Panc1 (cell line): ENCODE measurements at regions not wholly inside any gene's neighbourhood (a gene's known extent, or its start where the extent isn't known, plus 50 kb on each side); places are given as distances from the start of the nearest gene placed in this dataset.
"Not testable (repeated sequence)": the region's sequence is repeated elsewhere in the genome, so short reads cannot be mapped to it uniquely, and the experiment has no call there.

Experiments
- ATAC-seq: fragments of 200-7000 bp; cut with Tn5 transposase; 2 replicates; pipeline ENCODE4 v1.9.1; 2020; ENCODE audit warnings: mild to moderate bottlenecking, moderate library complexity
- BruUV-seq: library from RNA; stranded (reverse); fragments of 400-500 nt; replicated peaks from 2 replicates; lab custom pipeline; 2021; lab: Mats Ljungman, UMichigan
- CTCF ChIA-PET: fragments of 300-600 bp; sonication (Branson Sonifier 250); formaldehyde crosslinking; loops from one replicate; lab custom pipeline; 2022; ENCODE audit warnings: antibody characterized with exemption; lab: Charles Lee
- POLR2A ChIA-PET: fragments of 300-600 bp; sonication (Branson Sonifier 250); formaldehyde crosslinking; loops from one replicate; lab custom pipeline; 2022; ENCODE audit warnings: antibody characterized with exemption; lab: Charles Lee
- DNase-seq: peaks from one replicate; pipeline ENCODE4 v3.0.0-alpha.2; 2010; ENCODE audit warnings: low read depth, low spot score
- H3K27ac ChIP-seq: 2 replicates; pipeline ENCODE4 v1.5.1; 2011; ENCODE audit warnings: mild to moderate bottlenecking, low read length, inconsistent platforms
- H3K27me3 ChIP-seq: fragments of 200-500 bp; sonication (Bioruptor generic); 2 replicates; pipeline ENCODE4 v1.6.0; 2014; ENCODE audit warnings: low read length, inconsistent platforms; ENCODE audit not compliant: control insufficient read depth, insufficient read depth
- H3K36me3 ChIP-seq: fragments of 200-500 bp; sonication (Bioruptor generic); 2 replicates; pipeline ENCODE4 v1.5.1; 2014; ENCODE audit warnings: inconsistent platforms, mild to moderate bottlenecking, low read length, moderate library complexity; ENCODE audit not compliant: control insufficient read depth, insufficient read depth
- H3K4me1 ChIP-seq: 2 replicates; pipeline ENCODE4 v1.5.1; 2011; ENCODE audit warnings: inconsistent platforms, mild to moderate bottlenecking, low read length, moderate library complexity; ENCODE audit not compliant: control insufficient read depth, insufficient read depth
- H3K4me3 ChIP-seq, 2 experiments: 2 replicates each; pipeline ENCODE4 v1.5.1; 2011 to 2012; ENCODE audit warnings: low read depth in 2 of 2, low read length in 2 of 2, mild to moderate bottlenecking in 2 of 2, inconsistent platforms in 1 of 2, moderate library complexity in 1 of 2
- H3K9me3 ChIP-seq: fragments of 200-500 bp; sonication (Bioruptor generic); 2 replicates; pipeline ENCODE4 v1.5.1; 2014; ENCODE audit warnings: low read depth, mild to moderate bottlenecking, inconsistent platforms, low read length, moderate library complexity; ENCODE audit not compliant: control insufficient read depth, insufficient read depth
- CTCF ChIP-seq: fragments of 450-650 bp; IDR thresholded peaks from 2 replicates; pipeline ENCODE4 v1.5.1; 2017; ENCODE audit warnings: mild to moderate bottlenecking
- POLR2AphosphoS5 ChIP-seq: IDR thresholded peaks from 2 replicates; pipeline ENCODE4 v1.6.1; 2012; ENCODE audit warnings: mild to moderate bottlenecking, low read depth, low read length, moderate library complexity
- REST ChIP-seq, 2 experiments: IDR thresholded peaks; 2 replicates each; pipeline ENCODE4 v1.6.1; 2011 to 2012; ENCODE audit warnings: low read depth in 2 of 2, control low read depth in 1 of 2, low read length in 1 of 2, mild to moderate bottlenecking in 1 of 2, moderate library complexity in 1 of 2; ENCODE audit not compliant: insufficient read depth in 1 of 2
- SIN3A ChIP-seq: IDR thresholded peaks from 2 replicates; pipeline ENCODE4 v1.6.1; 2012; ENCODE audit warnings: low read depth, mild to moderate bottlenecking, low read length, moderate library complexity, borderline replicate concordance; ENCODE audit not compliant: insufficient read depth
- TCF7L2 ChIP-seq: IDR thresholded peaks from 2 replicates; pipeline ENCODE4 v1.6.1; 2011; ENCODE audit warnings: mild to moderate bottlenecking, low read depth, low read length, inconsistent platforms
- in situ Hi-C: cut with HindIII; loops from 2 replicates; pipeline ENCODE4 v1.10.0; 2016; ENCODE audit warnings: low sequenced_read_pairs, low pct_unique_long_range_greater_than_20kb
- intact Hi-C: fragments of 100-400 bp; cut with micrococcal nuclease; formaldehyde crosslinking; loops from one replicate; pipeline ENCODE4 v1.10.0; 2022; ENCODE audit not compliant: unreplicated experiment

- ATAC-seq, H3K4me3 ChIP-seq, intact Hi-C loops, in situ Hi-C loops, POLR2A ChIA-PET, DNase-seq, BruUV-seq, H3K27ac ChIP-seq, H3K36me3 ChIP-seq, H3K27me3 ChIP-seq, H3K4me1 ChIP-seq: not testable (repeated sequence)
- CTCF ChIA-PET: interaction anchor here (0.6 kb wide), 1 partner anchor 10 kb away, joined by 9 read pairs; no protein-coding TSS in a partner anchor
- peaks cover 10% of the 10 kb centered on the region for H3K9me3 ChIP-seq
These were observed 78.7 kb downstream of the BUB3 start for GRCh38 chr10:123232879-123233278.

GRCh38 chr10:123235014-123235413 lies 80.8 kb downstream of the BUB3 start:
- H3K27ac ChIP-seq, intact Hi-C loops, CTCF ChIA-PET, in situ Hi-C loops, ATAC-seq, BruUV-seq, DNase-seq, H3K36me3 ChIP-seq, POLR2A ChIA-PET, H3K4me1 ChIP-seq, H3K4me3 ChIP-seq, H3K27me3 ChIP-seq: not testable (repeated sequence)
- peaks cover 10% of the 10 kb centered on the region for H3K9me3 ChIP-seq

GRCh38 chr10:123236126-123236525 lies 81.9 kb downstream of the BUB3 start:
- H3K27me3 ChIP-seq: no peaks in the 10 kb centered on the region
- H3K27ac ChIP-seq: no peak overlapping the region
- no peak for TF ChIP-seq TCF7L2
- TF ChIP-seq SIN3A: no peak
- no peak for TF ChIP-seq CTCF
- TF ChIP-seq REST (IDR thresholded peaks at IDR 0.05; ENCODE audit: insufficient read depth in 1 of 2, low read depth in 2 of 2, low read length in 1 of 2): no peak
- TF ChIP-seq POLR2AphosphoS5: no peak
- in situ Hi-C loops (no loop called here), intact Hi-C loops (no loop called here)
- ATAC-seq (no peak), DNase-seq (no peak)
- H3K36me3 ChIP-seq: no peaks in the 10 kb centered on the region
- CTCF ChIA-PET: no interaction called here
- H3K4me3 ChIP-seq: no peak overlapping the region
- no peaks in the 10 kb centered on the region for H3K4me1 ChIP-seq
- BruUV-seq: no TSS peak
- POLR2A ChIA-PET: no interaction called here
- peaks cover 10% of the 10 kb centered on the region for H3K9me3 ChIP-seq
